CD14-positive monocyte (primary cell): ENCODE measurements at regions not wholly inside any gene's neighbourhood (a gene's known extent, or its start where the extent isn't known, plus 50 kb on each side); places are given as distances from the start of the nearest gene placed in this dataset.

Experiments
- DNase-seq, 3 donors: peaks; one replicate each; pipeline ENCODE4 v3.0.0-alpha.2; 2011 to 2022
- H2AFZ ChIP-seq: 2 replicates; pipeline ENCODE4 v1.6.0; 2012; ENCODE audit warnings: mild to moderate bottlenecking, low read depth, low read length, inconsistent platforms; ENCODE audit not compliant: insufficient read depth, poor library complexity, severe bottlenecking
- H3K27ac ChIP-seq, 2 donors: 1 replicate in 1 of 2; 2 replicates in 1 of 2; pipeline ENCODE4 v1.5.1; 2012 to 2013; ENCODE audit warnings: low read length in 2 of 2, control low read depth in 1 of 2, inconsistent platforms in 1 of 2, low read depth in 1 of 2, mild to moderate bottlenecking in 1 of 2
- H3K27me3 ChIP-seq, 2 donors: one replicate each; pipeline versions ENCODE4 v1.6.0 to v1.6.1; 2011 to 2013; ENCODE audit warnings: low read length in 2 of 2; ENCODE audit not compliant: control insufficient read depth in 2 of 2, insufficient read depth in 2 of 2
- H3K36me3 ChIP-seq, 2 donors: replicated peaks in 1 of 2; 1 replicate in 1 of 2; 2 replicates in 1 of 2; pipeline versions ENCODE4 v1.5.1 to v1.6.1; 2012 to 2013; ENCODE audit warnings: low read length in 2 of 2, control low read depth in 1 of 2, inconsistent platforms in 1 of 2, mild to moderate bottlenecking in 1 of 2; ENCODE audit not compliant: insufficient read depth in 2 of 2, control insufficient read depth in 1 of 2
- H3K4me1 ChIP-seq, 2 donors: 1 replicate in 1 of 2; 2 replicates in 1 of 2; pipeline versions ENCODE4 v1.5.1 to v1.6.1; 2012 to 2013; ENCODE audit warnings: low read length in 2 of 2, control low read depth in 1 of 2, inconsistent platforms in 1 of 2, mild to moderate bottlenecking in 1 of 2, moderate library complexity in 1 of 2; ENCODE audit not compliant: insufficient read depth in 2 of 2, control insufficient read depth in 1 of 2
- H3K4me2 ChIP-seq: replicated peaks from 2 replicates; pipeline ENCODE3; 2012; ENCODE audit warnings: low read length, moderate library complexity, mild to moderate bottlenecking; ENCODE audit not compliant: poor library complexity, severe bottlenecking; ENCODE audit errors: extremely low read depth
- H3K4me3 ChIP-seq, 3 experiments: fragments of 200-600 bp in 1 of 3; sonication (generic) in 1 of 3; replicated peaks in 1 of 3; 1 replicate in 2 of 3; 2 replicates in 1 of 3; pipeline ENCODE4 v1.5.1; 2011 to 2013; ENCODE audit warnings: low read length in 3 of 3, mild to moderate bottlenecking in 3 of 3, control low read depth in 2 of 3, low read depth in 2 of 3, inconsistent platforms in 1 of 3, moderate library complexity in 1 of 3
- H3K79me2 ChIP-seq: 2 replicates; pipeline ENCODE4 v1.6.0; 2012; ENCODE audit warnings: mild to moderate bottlenecking, control low read depth, inconsistent platforms, low read length, moderate library complexity; ENCODE audit not compliant: insufficient read depth
- H3K9ac ChIP-seq: 2 replicates; pipeline ENCODE4 v1.6.0; 2017; ENCODE audit warnings: low read length, mild to moderate bottlenecking; ENCODE audit not compliant: insufficient read depth, poor library complexity, severe bottlenecking
- H3K9me3 ChIP-seq, 2 donors: replicated peaks in 1 of 2; 1 replicate in 1 of 2; 2 replicates in 1 of 2; pipeline versions ENCODE4 v1.5.1 to v1.6.1; 2012 to 2013; ENCODE audit warnings: low read length in 2 of 2, control low read depth in 1 of 2; ENCODE audit not compliant: control insufficient read depth in 1 of 2, insufficient read depth in 1 of 2
- H4K20me1 ChIP-seq: 2 replicates; pipeline ENCODE4 v1.6.0; 2012; ENCODE audit warnings: mild to moderate bottlenecking, low read length, control low read depth, moderate library complexity; ENCODE audit not compliant: insufficient read depth
- H3K27ac Mint-ChIP-seq, 7 donors: one replicate each; pipeline ENCODE4 v1.8.0; 2020; ENCODE audit warnings: mild to moderate bottlenecking in 7 of 7, mixed read lengths in 7 of 7, moderate library complexity in 6 of 7, inconsistent platforms in 2 of 7
- H3K27me3 Mint-ChIP-seq, 3 donors: one replicate each; pipeline ENCODE4 v1.8.0; 2021 to 2022; ENCODE audit warnings: low read depth in 3 of 3, mild to moderate bottlenecking in 3 of 3, mixed read lengths in 3 of 3, moderate library complexity in 3 of 3, inconsistent platforms in 1 of 3
- H3K36me3 Mint-ChIP-seq, 2 donors: one replicate each; pipeline ENCODE4 v1.8.0; 2020; ENCODE audit warnings: mixed read lengths in 2 of 2, inconsistent platforms in 1 of 2, mild to moderate bottlenecking in 1 of 2
- H3K4me1 Mint-ChIP-seq: one replicate; pipeline ENCODE4 v1.8.0; 2020; ENCODE audit warnings: mild to moderate bottlenecking, mixed read lengths
- H3K4me3 Mint-ChIP-seq, 2 donors: one replicate each; pipeline ENCODE4 v1.8.0; 2020; ENCODE audit warnings: mild to moderate bottlenecking in 2 of 2, mixed read lengths in 2 of 2, moderate library complexity in 1 of 2
- H3K9me3 Mint-ChIP-seq, 7 donors: one replicate each; pipeline ENCODE4 v1.8.0; 2020 to 2022; ENCODE audit warnings: mixed read lengths in 7 of 7, mild to moderate bottlenecking in 6 of 7, moderate library complexity in 6 of 7, inconsistent platforms in 2 of 7
- WGBS: methylation state at CpG from one replicate; pipeline ENCODE4 v1.1.5; 2013; ENCODE audit warnings: missing lambda C conversion rate; ENCODE audit not compliant: insufficient coverage; 5-methylcytosine and 5-hydroxymethylcytosine counted together
- intact Hi-C, 2 donors: fragments of 100-400 bp; cut with micrococcal nuclease; formaldehyde crosslinking; loops; one replicate each; pipeline versions ENCODE4 v1.15.0 to v1.15.1; 2023
- TF ChIP-seq, protein P1 (sequence below): fragments of 200-600 bp; IDR thresholded peaks from one replicate; pipeline ENCODE4 v1.8.0; 2022; ENCODE audit warnings: antibody characterized with exemption, mild to moderate bottlenecking

DNA sequence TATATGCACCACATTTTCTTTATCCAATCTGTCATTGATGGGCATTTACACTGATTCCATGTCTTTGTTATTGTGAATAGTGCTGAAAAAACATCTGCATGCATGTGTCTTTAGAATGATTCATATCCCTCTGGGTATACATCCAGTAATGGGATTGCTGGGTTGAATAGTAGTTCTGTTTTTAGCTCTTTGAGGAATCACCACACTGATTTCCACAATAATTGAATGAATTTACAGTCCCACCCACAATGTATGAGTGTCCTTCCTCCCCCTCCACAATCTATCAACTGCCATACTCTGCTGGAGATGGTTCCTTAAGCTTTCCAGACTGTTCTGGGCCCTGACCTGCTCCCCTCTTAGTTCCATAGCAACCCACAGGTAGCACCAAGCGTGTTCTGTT, 667.0 kb downstream of the LIG4 start:
- no peaks in the 10 kb centered on the region for H3K79me2 ChIP-seq
- DNase-seq: no peak
- TF ChIP-seq, protein P1, sequence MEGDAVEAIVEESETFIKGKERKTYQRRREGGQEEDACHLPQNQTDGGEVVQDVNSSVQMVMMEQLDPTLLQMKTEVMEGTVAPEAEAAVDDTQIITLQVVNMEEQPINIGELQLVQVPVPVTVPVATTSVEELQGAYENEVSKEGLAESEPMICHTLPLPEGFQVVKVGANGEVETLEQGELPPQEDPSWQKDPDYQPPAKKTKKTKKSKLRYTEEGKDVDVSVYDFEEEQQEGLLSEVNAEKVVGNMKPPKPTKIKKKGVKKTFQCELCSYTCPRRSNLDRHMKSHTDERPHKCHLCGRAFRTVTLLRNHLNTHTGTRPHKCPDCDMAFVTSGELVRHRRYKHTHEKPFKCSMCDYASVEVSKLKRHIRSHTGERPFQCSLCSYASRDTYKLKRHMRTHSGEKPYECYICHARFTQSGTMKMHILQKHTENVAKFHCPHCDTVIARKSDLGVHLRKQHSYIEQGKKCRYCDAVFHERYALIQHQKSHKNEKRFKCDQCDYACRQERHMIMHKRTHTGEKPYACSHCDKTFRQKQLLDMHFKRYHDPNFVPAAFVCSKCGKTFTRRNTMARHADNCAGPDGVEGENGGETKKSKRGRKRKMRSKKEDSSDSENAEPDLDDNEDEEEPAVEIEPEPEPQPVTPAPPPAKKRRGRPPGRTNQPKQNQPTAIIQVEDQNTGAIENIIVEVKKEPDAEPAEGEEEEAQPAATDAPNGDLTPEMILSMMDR: no peak
- Mint-ChIP-seq H3K36me3 (no peaks in the 10 kb centered on the region), H3K4me3 (no peak overlapping the region), H3K9me3 (peaks cover 0 to 4% (median 0%) of the 10 kb centered on the region in 7 donors), H3K27ac (no peak overlapping the region), H3K27me3 (peaks cover 0 to 2% (median 0%) of the 10 kb centered on the region in 3 donors), H3K4me1 (no peaks in the 10 kb centered on the region)
- no peaks in the 10 kb centered on the region for H3K4me1 ChIP-seq
- H3K9ac ChIP-seq: no peak overlapping the region
- intact Hi-C loops: no loop called here
- no peaks in the 10 kb centered on the region for H3K9me3 ChIP-seq
- no peaks in the 10 kb centered on the region for H3K27me3 ChIP-seq
- no CpG with 5 or more reads among the region's 1 CpG for WGBS
- H3K27ac ChIP-seq: no peak overlapping the region
- no peak overlapping the region for H3K4me2 ChIP-seq
- no peak overlapping the region for H2AFZ ChIP-seq
- no peaks in the 10 kb centered on the region for H4K20me1 ChIP-seq
- no peak overlapping the region for H3K4me3 ChIP-seq
- H3K36me3 ChIP-seq: no peaks in the 10 kb centered on the region

DNA sequence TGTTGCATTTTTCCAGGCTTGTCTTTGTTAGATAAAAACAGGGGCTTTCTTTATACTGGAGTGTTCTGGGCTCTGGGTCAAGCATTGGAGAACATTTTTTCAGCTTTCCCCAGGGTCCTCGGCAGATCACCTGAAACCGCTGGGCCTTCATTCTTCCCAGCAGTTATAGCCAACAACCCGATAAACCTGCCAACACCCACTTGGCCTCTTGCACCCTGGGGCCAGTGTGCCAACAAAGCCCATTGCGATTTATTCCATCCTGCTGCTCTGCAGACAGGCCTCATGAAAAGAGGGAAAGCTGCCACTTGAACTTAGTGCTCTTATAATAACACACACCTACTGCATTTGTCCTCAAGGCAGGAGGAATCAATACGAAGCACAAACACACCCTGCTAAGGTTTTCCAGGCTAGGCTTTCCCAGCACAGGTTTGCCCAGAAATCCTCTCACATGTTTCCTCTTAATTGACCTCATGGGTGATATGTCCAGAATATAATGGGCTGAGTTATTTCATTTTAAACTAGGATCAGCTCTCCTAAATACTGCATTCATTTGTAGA, 669.3 kb downstream of the LIG4 start:
- Histone ChIP-seq H2AFZ (no peak overlapping the region), H3K79me2 (no peaks in the 10 kb centered on the region), H3K9me3 (peaks cover 0 to 3% of the 10 kb centered on the region in 2 donors), H3K4me2 (no peak overlapping the region), H3K27ac (no peak overlapping the region), H3K27me3 (no peaks in the 10 kb centered on the region), H3K4me1 (no peaks in the 10 kb centered on the region), H4K20me1 (no peaks in the 10 kb centered on the region), H3K9ac (no peak overlapping the region), H3K4me3 (no peak overlapping the region), H3K36me3 (no peaks in the 10 kb centered on the region)
- Mint-ChIP-seq H3K9me3 (peaks cover 0 to 4% (median 0%) of the 10 kb centered on the region in 7 donors), H3K4me1 (no peaks in the 10 kb centered on the region), H3K36me3 (no peaks in the 10 kb centered on the region), H3K27me3 (peaks cover 0 to 2% (median 0%) of the 10 kb centered on the region in 3 donors), H3K4me3 (no peak overlapping the region), H3K27ac (no peak overlapping the region)
- intact Hi-C loops: no loop called here
- 88% methylated on average over 5 of the region's 5 CpGs for WGBS
- TF ChIP-seq, protein P1: no peak
- no peak for DNase-seq
